ENCODE measurements at regions not wholly inside any gene's neighbourhood (a gene's known extent, or its start where the extent isn't known, plus 50 kb on each side); places are given as distances from the start of the nearest gene placed in this dataset.

GRCh38 chr14:65280653-65281052, 131.9 kb upstream of the FUT8 start:
- H3K79me2 ChIP-seq (ENCODE audit: control insufficient read depth, insufficient read depth, low read length): no peaks in the 10 kb centered on the region
- H3K9ac ChIP-seq (ENCODE audit: low read length): no peak overlapping the region
- no peak overlapping the region for H3K18ac ChIP-seq (ENCODE audit: low read length)
- no peak overlapping the region for H3K23ac ChIP-seq (ENCODE audit: low read length)
- no peak for DNase-seq
- H4K8ac ChIP-seq (ENCODE audit: low read depth, low read length): no peak overlapping the region
- no peak overlapping the region for H2BK120ac ChIP-seq (ENCODE audit: low read depth, low read length)
- H3K27me3 ChIP-seq (ENCODE audit: insufficient read depth, low read length, poor library complexity): no peaks in the 10 kb centered on the region
- H4K5ac ChIP-seq (ENCODE audit: low read length): no peak overlapping the region
- no peak overlapping the region for H3K4me2 ChIP-seq (ENCODE audit: low read length)
- H3K56ac ChIP-seq (ENCODE audit: low read length): no peak overlapping the region
- H2AK5ac ChIP-seq (ENCODE audit: low read length): peak overlapping the region; percentile 14
- peaks cover 6% of the 10 kb centered on the region for H3K4me1 ChIP-seq (ENCODE audit: control insufficient read depth, low read depth, low read length)
- no peak overlapping the region for H3K4me3 ChIP-seq (ENCODE audit: low read length)
- no peak overlapping the region for H3K27ac ChIP-seq (ENCODE audit: low read depth, low read length)
- H2BK5ac ChIP-seq (ENCODE audit: low read length): no peak overlapping the region
- H3K36me3 ChIP-seq (ENCODE audit: control insufficient read depth, insufficient read depth, low read length): no peaks in the 10 kb centered on the region
- WGBS (ENCODE audit: extremely low coverage, insufficient coverage, low lambda C conversion rate): no CpG with 5 or more reads among the region's 22 CpGs
- no peaks in the 10 kb centered on the region for H3K79me1 ChIP-seq (ENCODE audit: low read length)
- H2BK15ac ChIP-seq (replicated peaks; ENCODE audit: low read depth): no peak overlapping the region
- no peak overlapping the region for H3K4ac ChIP-seq (ENCODE audit: low read depth, low read length)

- Histone ChIP-seq H4K5ac (ENCODE audit: low read length) (no peak overlapping the region), H3K56ac (ENCODE audit: low read length) (peak overlapping the region; percentile 77), H2BK5ac (ENCODE audit: low read length) (peak overlapping the region; percentile 70), H3K36me3 (ENCODE audit: control insufficient read depth, insufficient read depth, low read length) (no peaks in the 10 kb centered on the region), H3K4me3 (ENCODE audit: low read length) (no peak overlapping the region), H3K18ac (ENCODE audit: low read length) (peak overlapping the region; percentile 72), H3K9ac (ENCODE audit: low read length) (peak overlapping the region; percentile 60), H3K79me2 (ENCODE audit: control insufficient read depth, insufficient read depth, low read length) (no peaks in the 10 kb centered on the region), H3K27ac (ENCODE audit: low read depth, low read length) (peak overlapping the region; percentile 74), H4K8ac (ENCODE audit: low read depth, low read length) (no peak overlapping the region), H3K4ac (ENCODE audit: low read depth, low read length) (peak overlapping the region; percentile 95), H3K23ac (ENCODE audit: low read length) (no peak overlapping the region), H3K27me3 (ENCODE audit: insufficient read depth, low read length, poor library complexity) (no peaks in the 10 kb centered on the region), H3K4me1 (ENCODE audit: control insufficient read depth, low read depth, low read length) (peaks cover 6% of the 10 kb centered on the region), H2AK5ac (ENCODE audit: low read length) (no peak overlapping the region), H3K79me1 (ENCODE audit: low read length) (no peaks in the 10 kb centered on the region), H3K4me2 (ENCODE audit: low read length) (no peak overlapping the region), H2BK15ac (replicated peaks; ENCODE audit: low read depth) (peak overlapping the region; percentile 21), H2BK120ac (ENCODE audit: low read depth, low read length) (no peak overlapping the region)
- peak; percentile 97 for DNase-seq
- WGBS (ENCODE audit: extremely low coverage, insufficient coverage, low lambda C conversion rate): no CpG with 5 or more reads among the region's 12 CpGs
Measured at GRCh38 chr14:65281991-65282895, 130.3 kb upstream of the FUT8 start.

DNA sequence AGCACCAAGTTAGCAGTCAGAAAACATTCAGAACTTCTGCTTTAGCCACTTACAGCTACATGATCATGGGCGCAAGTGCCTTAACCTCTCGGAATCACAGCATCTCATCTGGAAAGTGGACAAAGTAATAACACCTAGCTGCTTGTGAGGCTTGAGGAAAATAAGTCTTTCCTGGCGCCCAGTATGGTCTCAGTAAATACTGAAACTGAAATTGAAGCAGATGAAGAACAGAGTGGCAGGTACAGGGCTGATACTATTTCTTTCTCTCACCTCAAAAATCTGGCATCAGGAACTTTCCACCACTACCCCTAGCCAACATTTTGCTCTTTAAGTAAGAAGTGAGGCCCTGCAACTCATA, 129.7 kb upstream of the FUT8 start:
- H3K23ac ChIP-seq (ENCODE audit: low read length): no peak overlapping the region
- H3K56ac ChIP-seq (ENCODE audit: low read length): peak overlapping the region; percentile 77
- peak overlapping the region; percentile 72 for H3K18ac ChIP-seq (ENCODE audit: low read length)
- no peak overlapping the region for H2AK5ac ChIP-seq (ENCODE audit: low read length)
- no peaks in the 10 kb centered on the region for H3K36me3 ChIP-seq (ENCODE audit: control insufficient read depth, insufficient read depth, low read length)
- H3K4me3 ChIP-seq (ENCODE audit: low read length): no peak overlapping the region
- no peaks in the 10 kb centered on the region for H3K79me2 ChIP-seq (ENCODE audit: control insufficient read depth, insufficient read depth, low read length)
- H3K4ac ChIP-seq (ENCODE audit: low read depth, low read length): peak overlapping the region; percentile 95
- H3K79me1 ChIP-seq (ENCODE audit: low read length): no peaks in the 10 kb centered on the region
- H3K27ac ChIP-seq (ENCODE audit: low read depth, low read length): no peak overlapping the region
- H2BK5ac ChIP-seq (ENCODE audit: low read length): peak overlapping the region; percentile 1
- WGBS (ENCODE audit: extremely low coverage, insufficient coverage, low lambda C conversion rate): no CpG with 5 or more reads among the region's 3 CpGs
- DNase-seq: no peak
- H3K27me3 ChIP-seq (ENCODE audit: insufficient read depth, low read length, poor library complexity): no peaks in the 10 kb centered on the region
- H3K4me2 ChIP-seq (ENCODE audit: low read length): no peak overlapping the region
- H3K4me1 ChIP-seq (ENCODE audit: control insufficient read depth, low read depth, low read length): peaks cover 9% of the 10 kb centered on the region
- no peak overlapping the region for H4K5ac ChIP-seq (ENCODE audit: low read length)
- H3K9ac ChIP-seq (ENCODE audit: low read length): peak overlapping the region; percentile 60
- H2BK120ac ChIP-seq (ENCODE audit: low read depth, low read length): no peak overlapping the region
- no peak overlapping the region for H4K8ac ChIP-seq (ENCODE audit: low read depth, low read length)
- no peak overlapping the region for H2BK15ac ChIP-seq (replicated peaks; ENCODE audit: low read depth)

DNA sequence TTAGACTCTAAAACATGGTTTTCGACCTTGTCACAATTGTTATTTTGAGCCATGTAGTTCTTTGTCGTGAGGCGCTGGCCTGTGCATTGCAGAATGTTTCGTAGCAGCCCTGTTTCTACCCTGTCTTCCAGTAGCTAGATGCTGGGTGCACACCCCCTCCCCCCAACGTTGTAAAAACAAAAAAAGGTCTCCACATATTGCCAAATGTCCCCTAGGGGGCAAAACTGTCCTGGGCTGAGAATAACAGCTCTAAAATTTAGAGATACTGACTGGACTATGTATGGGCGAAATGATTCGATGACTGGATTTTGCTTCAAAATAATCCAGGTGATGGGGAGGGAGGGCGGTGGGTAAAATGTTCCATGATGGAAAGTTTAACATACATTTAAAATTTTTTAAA, 126.1 kb upstream of the FUT8 start:
- no peak for DNase-seq
- Histone ChIP-seq H3K4me3 (ENCODE audit: low read length) (no peak overlapping the region), H3K56ac (ENCODE audit: low read length) (peak overlapping the region; percentile 22), H3K4me1 (ENCODE audit: control insufficient read depth, low read depth, low read length) (peaks cover 9% of the 10 kb centered on the region), H4K5ac (ENCODE audit: low read length) (no peak overlapping the region), H3K4ac (ENCODE audit: low read depth, low read length) (no peak overlapping the region), H4K8ac (ENCODE audit: low read depth, low read length) (no peak overlapping the region), H2BK5ac (ENCODE audit: low read length) (no peak overlapping the region), H3K9ac (ENCODE audit: low read length) (no peak overlapping the region), H2BK120ac (ENCODE audit: low read depth, low read length) (no peak overlapping the region), H3K18ac (ENCODE audit: low read length) (no peak overlapping the region), H3K79me1 (ENCODE audit: low read length) (no peaks in the 10 kb centered on the region), H3K79me2 (ENCODE audit: control insufficient read depth, insufficient read depth, low read length) (no peaks in the 10 kb centered on the region), H3K36me3 (ENCODE audit: control insufficient read depth, insufficient read depth, low read length) (no peaks in the 10 kb centered on the region), H3K4me2 (ENCODE audit: low read length) (no peak overlapping the region), H2AK5ac (ENCODE audit: low read length) (no peak overlapping the region), H3K27me3 (ENCODE audit: insufficient read depth, low read length, poor library complexity) (no peaks in the 10 kb centered on the region), H2BK15ac (replicated peaks; ENCODE audit: low read depth) (no peak overlapping the region), H3K27ac (ENCODE audit: low read depth, low read length) (no peak overlapping the region), H3K23ac (ENCODE audit: low read length) (no peak overlapping the region)
- no CpG with 5 or more reads among the region's 8 CpGs for WGBS (ENCODE audit: extremely low coverage, insufficient coverage, low lambda C conversion rate)

DNA sequence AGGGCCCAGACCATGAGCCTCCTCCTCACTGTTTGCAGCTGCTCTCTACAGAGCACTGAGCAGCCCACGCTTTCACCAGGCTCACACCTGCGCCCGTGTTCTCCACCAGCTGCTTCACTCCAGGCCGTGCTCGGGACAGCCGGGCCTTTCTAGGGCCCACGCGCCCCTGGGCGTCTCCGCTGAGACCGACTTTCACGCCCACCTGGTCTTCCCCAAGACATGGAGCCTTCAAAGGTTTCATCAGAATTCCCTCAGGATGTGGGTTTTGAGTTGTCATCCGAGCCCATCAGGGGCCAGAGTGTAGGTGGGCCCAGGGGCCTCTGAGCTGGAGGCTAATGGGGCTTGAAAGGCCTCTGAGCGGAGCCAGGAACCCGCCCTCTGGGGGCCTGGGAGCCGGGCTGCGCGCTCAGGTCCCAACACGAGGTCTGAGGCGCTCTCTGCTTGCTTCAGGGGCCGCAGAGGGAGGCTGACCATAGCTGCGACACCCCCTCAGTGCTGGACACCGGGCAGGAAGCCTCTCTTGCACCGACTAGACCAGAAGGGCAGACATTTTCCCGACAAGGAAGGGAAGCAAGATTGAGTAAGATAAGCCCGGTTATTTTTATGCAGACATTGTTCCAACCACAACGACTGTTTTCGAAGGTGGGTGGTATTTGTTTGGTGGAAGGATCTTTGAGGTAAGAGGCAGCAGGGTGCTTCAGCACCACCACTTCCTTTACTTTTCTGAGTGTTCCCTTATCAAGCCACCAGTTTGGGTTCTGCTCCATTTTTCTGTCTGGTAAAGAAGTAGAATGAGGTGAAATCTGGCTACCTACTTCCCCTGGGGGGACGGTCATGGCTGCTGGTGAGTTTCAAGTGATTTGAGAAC, 125.0 kb upstream of the FUT8 start:
- no peaks in the 10 kb centered on the region for H3K36me3 ChIP-seq (ENCODE audit: control insufficient read depth, insufficient read depth, low read length)
- no CpG with 5 or more reads among the region's 29 CpGs for WGBS (ENCODE audit: extremely low coverage, insufficient coverage, low lambda C conversion rate)
- H3K4ac ChIP-seq (ENCODE audit: low read depth, low read length): peak overlapping the region; percentile 22
- DNase-seq: no peak
- H3K4me2 ChIP-seq (ENCODE audit: low read length): no peak overlapping the region
- no peaks in the 10 kb centered on the region for H3K27me3 ChIP-seq (ENCODE audit: insufficient read depth, low read length, poor library complexity)
- no peaks in the 10 kb centered on the region for H3K79me2 ChIP-seq (ENCODE audit: control insufficient read depth, insufficient read depth, low read length)
- H2BK5ac ChIP-seq (ENCODE audit: low read length): no peak overlapping the region
- H3K9ac ChIP-seq (ENCODE audit: low read length): no peak overlapping the region
- peak overlapping the region; percentile 15 for H3K18ac ChIP-seq (ENCODE audit: low read length)
- H3K23ac ChIP-seq (ENCODE audit: low read length): no peak overlapping the region
- no peak overlapping the region for H2AK5ac ChIP-seq (ENCODE audit: low read length)
- no peak overlapping the region for H3K27ac ChIP-seq (ENCODE audit: low read depth, low read length)
- peak overlapping the region; percentile 67 for H3K56ac ChIP-seq (ENCODE audit: low read length)
- H4K5ac ChIP-seq (ENCODE audit: low read length): no peak overlapping the region
- H2BK15ac ChIP-seq (replicated peaks; ENCODE audit: low read depth): no peak overlapping the region
- H3K79me1 ChIP-seq (ENCODE audit: low read length): no peaks in the 10 kb centered on the region
- H3K4me1 ChIP-seq (ENCODE audit: control insufficient read depth, low read depth, low read length): peaks cover 7% of the 10 kb centered on the region
- peak overlapping the region; percentile 30 for H2BK120ac ChIP-seq (ENCODE audit: low read depth, low read length)
- no peak overlapping the region for H4K8ac ChIP-seq (ENCODE audit: low read depth, low read length)
- no peak overlapping the region for H3K4me3 ChIP-seq (ENCODE audit: low read length)

Measured in mesendoderm (in vitro differentiated cells).